HG03565 (cell line): ENCODE measurements at regions not wholly inside any gene's neighbourhood (a gene's known extent, or its start where the extent isn't known, plus 50 kb on each side); places are given as distances from the start of the nearest gene placed in this dataset.

Experiments
- ATAC-seq: cut with Tn5 transposase; IDR thresholded peaks from one replicate; pipeline ENCODE4 v1.9.1; 2021; ENCODE audit warnings: mild to moderate bottlenecking, moderate library complexity; ENCODE audit not compliant: unreplicated experiment

DNA sequence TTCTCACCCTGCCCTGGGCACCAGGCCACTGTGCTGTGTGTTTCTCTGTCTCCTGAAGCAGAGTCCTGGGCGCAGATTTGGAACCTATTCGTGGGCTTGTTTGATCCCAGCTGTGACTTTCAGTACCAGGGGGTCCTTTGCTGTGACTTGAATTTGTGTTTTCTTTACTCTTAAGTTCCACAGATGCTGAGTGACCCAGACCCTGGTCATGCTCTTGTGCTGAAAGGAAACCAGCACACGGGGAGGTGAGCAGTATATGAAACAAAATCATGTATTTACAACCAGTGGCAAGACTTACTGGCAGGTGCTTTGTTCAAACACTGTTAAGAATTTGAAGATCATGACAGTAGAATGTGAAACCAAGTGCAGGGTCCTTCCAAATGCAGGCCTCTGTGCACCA is 89.2 kb upstream of the PRSS58 start:
- ATAC-seq: no peak

DNA sequence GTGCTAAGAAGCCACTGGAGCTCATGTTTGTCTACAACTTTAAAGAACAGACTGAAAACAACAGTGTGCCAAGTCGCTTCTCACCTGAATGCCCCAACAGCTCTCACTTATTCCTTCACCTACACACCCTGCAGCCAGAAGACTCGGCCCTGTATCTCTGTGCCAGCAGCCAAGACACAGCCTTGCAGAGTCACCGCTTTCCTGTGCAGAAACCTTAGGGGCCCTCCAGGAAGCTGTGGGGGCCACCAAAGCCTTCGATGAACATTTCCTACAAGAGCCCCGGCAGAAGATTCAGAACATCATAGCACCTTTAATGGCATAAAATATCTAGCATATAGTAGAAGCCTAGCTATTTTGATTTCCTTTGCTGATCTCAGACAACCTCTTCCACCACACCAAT is 88.0 kb upstream of the PRSS58 start:
- no peak for ATAC-seq

DNA sequence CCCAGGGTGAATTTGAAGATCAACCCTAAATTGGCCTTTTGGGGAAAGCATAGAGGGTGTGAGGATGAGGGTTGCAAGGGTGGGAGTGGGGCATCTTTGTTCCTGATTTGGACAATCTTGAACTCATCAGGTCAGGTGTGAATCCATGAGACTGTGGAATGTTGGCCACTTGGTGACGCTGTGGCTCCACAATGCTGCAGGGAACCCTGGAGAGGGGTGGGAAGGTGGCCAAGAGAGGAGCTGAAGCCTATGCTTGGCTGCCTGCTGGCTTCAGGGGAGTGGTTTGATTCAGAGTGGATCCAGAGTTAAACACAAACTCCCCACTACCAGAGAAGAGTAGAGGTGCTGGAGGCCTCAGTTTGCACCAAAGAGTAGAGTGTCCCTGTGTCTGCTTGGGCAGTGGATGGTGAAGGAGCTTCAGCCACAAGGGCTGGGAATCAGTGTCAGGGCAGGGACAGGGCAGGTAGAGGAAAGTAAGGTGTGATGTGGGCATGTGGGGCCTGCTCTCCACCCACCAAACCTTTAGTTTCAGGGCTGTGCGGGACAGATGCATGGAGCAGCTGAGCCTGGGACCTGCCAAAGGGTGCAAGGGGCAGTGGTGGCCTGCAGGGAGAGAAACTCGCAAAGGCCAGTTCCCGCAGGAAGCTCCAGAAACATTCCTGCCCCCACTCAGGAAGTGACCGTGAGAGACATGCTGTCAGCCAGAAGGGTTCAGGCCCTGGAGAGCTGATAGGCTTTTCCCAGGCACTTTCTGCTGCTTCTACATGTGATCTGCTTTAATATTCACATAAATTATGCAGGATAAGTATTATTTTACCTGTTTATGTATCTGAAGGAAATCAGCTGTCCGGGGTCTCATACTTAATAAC is 81.0 kb upstream of the PRSS58 start:
- ATAC-seq: no peak

DNA sequence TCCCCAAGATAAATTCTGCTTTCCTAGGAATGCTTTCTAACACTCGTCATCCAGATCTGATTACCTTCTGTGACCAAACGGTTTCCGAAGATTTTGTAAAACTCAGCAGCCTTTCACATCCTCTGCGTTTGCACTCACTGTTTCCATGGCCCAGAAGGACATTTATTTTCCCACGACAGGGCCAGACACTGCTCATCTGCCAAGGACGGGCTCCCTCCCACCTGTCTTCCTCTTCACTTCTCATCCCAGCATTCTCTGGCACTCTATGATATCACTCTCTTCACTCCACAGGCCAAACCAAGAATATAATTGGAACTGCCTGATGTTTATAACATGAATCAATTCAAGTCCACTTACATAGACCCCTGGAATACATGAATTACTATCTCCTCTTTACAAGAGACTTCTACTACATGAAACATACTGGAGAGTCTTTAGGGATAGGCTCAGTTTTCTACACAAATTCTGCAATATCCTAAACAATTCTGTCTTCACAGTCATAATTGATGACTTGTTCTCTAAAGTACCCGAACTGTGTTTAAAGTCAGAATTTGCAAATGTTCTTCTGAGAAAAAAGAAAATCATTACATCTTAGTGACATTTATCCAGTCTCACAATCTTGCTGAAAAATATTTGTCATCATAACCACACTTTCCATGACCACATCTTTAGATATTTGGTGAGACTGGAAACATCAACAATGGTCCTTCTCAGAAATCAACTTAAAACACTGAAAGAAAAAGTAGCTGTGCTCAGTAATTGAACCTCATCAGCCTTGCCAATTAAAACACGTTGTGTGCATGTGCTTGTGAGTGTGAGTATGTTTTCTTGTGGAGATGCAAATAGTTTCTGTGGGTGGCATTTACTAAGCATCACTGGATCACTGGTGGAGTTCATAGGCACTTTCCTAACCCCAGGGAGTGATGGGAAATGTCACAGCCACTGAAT is 79.5 kb upstream of the PRSS58 start:
- ATAC-seq: no peak

DNA sequence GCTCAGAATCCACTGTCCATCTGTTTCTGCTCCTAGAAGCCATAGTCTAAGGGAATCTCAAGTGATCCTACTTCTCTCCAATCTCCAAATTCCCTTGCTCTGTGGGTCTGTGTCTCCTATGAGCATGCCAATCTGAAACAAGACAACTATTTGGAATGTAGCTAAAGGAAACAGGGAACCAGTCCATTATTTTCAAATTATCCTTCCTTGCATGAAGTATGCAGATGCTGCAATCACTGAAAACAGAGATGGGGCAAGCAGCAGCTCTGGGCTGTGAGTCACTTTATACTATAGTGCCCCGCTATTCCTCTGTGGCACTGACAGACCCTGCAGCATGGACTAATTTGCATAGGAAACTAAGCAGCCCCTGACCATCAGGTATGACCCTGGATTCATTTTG is 76.9 kb upstream of the PRSS58 start:
- ATAC-seq: no peak

DNA sequence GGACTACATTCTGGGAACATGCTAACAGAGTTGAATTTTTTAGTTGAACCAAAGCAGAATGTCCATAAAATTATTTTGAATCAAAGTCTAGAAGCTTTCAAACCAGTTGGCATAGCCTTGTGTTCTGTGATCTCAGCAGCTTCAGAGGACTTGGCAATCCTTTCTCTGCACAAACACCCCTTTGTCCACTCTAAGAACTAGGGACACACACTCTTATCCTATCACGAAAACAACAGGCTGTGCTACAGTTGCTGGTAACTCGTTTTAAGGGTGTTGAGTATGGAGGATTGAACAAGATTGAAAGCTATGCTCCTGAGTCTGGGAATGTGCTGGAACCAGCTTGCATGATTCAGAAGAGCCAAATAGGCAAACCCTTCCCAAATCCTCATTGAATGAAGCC is 76.4 kb upstream of the PRSS58 start:
- ATAC-seq: no peak

DNA sequence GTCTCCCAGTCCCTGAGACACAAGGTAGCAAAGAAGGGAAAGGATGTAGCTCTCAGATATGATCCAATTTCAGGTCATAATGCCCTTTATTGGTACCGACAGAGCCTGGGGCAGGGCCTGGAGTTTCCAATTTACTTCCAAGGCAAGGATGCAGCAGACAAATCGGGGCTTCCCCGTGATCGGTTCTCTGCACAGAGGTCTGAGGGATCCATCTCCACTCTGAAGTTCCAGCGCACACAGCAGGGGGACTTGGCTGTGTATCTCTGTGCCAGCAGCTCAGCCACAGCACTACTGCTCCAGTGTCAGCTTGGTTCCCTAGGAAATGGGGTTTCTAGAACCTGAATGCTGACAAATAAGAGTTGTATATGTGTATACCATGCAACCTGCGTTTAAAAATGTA is 74.6 kb upstream of the PRSS58 start:
- no peak for ATAC-seq

DNA sequence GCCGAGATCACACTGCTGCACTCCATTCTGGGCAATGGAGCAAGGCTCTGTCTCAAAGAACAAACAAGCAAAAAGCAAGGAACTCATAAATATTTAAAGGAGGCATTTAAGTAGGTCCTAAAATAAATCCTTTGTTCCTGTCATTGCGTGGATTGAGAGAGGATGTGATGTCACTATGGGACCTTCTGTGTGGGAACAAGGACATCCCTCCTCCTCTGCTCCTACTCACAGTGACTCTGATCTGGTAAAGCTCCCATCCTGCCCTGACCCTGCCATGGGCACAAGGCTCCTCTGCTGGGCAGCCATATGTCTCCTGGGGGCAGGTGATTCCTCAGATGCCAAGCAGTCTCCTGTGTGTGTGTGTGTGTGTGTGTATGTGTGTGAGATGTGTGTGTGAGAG is 74.1 kb upstream of the PRSS58 start:
- no peak for ATAC-seq

DNA sequence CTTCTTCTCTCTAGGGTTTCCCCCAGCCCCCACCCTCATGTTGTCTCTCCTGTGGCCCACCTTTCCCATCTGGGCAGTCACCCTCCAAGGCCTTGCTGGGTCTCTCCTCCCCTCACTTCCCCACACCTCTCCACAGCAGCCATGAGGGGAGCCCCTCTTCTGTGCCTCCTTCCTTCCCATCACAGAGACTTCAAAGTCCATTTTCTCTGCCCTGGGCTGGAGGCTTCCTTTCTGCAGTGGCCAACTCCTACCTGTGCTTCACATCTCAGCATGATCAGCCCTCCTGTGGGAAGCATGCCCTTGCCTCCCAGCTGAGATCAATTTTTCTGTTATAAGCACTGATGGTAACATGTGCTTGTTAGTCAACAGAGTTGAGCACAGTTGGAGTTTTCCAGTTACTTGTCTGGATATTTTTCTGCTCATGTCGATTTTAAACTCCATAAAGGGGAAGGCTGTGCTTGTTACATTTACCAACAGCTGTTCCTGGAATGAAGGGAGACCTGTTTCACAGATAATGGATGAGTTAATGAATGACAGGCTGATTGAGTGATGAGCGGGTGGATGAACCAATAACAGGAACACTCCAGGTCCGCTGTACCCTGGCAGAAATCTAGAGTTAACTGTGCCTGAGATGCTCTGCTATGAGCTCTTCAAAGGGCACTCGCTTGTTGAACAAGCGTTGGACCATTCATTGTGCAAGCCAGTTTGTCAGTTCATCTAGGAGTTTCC is 71.4 kb upstream of the PRSS58 start:
- no peak for ATAC-seq

DNA sequence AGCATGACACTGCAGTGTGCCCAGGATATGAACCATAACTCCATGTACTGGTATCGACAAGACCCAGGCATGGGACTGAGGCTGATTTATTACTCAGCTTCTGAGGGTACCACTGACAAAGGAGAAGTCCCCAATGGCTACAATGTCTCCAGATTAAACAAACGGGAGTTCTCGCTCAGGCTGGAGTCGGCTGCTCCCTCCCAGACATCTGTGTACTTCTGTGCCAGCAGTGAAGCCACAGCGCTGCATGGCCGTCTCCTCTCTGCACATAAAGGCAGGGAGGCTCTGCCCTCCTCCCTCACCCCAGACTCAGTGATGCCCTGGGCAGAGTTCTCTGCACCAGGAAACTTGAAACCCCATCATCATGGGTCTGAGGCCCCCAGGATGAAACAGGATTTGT is 70.7 kb upstream of the PRSS58 start:
- ATAC-seq: no peak

DNA sequence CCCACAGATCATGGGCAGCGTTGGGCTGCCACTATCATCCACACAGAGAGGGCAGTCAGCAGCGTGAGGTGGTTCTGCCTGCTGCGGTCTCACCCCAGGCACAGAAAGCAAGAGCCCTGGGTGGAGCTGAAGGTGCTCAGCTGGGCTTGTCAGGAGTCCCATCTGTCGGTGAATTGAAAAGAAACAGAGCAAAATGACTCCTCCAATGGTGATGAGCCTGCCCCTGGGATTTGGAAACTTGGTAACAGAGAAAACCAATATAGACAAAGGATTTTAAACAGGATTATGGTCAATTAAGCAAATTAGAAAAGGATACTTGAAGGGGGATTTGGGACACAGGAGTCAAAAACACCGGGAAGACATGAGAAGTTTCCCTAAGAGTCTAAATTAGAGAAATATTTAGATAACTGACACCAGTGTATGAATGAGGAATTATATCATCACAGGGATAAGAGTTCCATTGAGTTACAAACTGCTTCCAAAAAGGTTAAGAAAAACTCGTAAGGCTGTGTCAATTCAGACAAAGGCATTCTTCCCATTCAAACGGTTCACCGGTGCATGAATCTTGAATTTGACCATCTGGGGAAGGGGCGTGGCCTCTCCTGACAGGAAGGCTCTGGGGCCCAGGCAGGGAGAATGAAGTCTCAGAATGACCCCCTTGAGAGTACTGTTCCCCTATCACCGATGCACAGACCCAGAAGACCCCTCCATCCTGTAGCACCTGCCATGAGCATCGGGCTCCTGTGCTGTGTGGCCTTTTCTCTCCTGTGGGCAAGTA is 70.0 kb upstream of the PRSS58 start:
- ATAC-seq: no peak

DNA sequence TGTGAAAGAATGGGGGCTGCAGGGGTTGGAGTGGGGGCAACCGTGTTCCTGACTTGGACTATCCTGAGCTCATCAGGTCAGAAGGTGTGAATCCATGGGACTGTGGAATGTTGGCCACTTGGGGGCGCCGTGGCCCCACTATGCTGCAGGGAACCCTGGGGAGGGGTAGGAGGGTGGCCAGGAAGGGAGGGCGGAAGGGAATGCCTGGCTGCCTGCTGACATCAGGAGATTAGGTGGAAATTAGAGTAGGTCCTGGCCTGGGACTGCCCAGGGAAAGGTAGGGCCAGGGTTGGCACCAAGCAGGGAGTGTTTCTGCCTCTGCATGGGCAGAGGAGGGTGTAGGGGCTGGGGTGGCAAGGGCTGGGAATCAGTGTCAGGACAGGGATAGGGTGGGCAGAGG is 65.8 kb upstream of the PRSS58 start:
- ATAC-seq: no peak

DNA sequence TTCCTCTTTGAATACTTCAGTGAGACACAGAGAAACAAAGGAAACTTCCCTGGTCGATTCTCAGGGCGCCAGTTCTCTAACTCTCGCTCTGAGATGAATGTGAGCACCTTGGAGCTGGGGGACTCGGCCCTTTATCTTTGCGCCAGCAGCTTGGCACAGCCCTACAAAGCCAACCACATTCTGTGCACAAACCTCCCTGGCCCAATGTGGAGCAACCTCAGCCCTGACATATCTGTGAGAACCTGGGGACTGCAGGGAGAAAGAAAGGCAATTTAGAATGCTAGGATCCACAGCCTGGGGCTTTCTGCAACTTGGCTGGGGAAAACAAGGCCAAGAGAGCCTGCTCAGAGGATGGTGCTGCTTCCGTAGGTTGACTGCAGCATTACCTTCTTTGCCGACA is 63.5 kb upstream of the PRSS58 start:
- ATAC-seq: no peak

DNA sequence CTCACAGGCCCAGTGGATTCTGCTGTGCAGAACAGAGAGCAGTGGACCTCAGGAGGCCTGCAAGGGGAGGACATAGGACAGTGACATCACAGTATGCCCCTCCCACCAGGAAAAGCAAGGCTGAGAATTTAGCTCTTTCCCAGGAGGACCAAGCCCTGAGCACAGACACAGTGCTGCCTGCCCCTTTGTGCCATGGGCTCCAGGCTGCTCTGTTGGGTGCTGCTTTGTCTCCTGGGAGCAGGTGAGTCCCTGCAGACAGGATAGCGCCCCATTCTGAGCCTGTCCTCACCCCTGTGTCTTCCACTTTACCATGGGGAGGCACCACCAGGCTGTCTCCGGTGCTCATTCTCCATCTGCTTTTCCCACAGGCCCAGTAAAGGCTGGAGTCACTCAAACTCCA is 63.0 kb upstream of the PRSS58 start:
- no peak for ATAC-seq

DNA sequence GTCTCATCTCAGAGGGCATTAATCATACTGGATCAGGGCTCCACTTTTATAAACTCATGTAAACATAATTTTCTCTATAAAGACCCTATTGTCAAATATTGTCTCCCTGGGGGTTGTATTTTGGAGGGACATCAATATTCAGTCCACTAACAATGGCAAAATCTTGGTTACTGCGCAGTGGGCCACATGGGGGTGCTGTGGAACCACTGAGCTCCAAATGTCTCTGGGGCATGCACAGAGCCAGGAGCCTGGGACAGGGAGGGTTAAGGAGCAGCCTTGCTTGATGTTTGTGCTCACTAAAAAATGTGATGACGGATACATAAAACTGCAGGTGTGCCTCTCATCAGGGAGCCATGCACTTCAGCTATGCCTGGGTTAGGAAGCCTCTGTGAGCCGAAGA is 62.1 kb upstream of the PRSS58 start:
- ATAC-seq: no peak

DNA sequence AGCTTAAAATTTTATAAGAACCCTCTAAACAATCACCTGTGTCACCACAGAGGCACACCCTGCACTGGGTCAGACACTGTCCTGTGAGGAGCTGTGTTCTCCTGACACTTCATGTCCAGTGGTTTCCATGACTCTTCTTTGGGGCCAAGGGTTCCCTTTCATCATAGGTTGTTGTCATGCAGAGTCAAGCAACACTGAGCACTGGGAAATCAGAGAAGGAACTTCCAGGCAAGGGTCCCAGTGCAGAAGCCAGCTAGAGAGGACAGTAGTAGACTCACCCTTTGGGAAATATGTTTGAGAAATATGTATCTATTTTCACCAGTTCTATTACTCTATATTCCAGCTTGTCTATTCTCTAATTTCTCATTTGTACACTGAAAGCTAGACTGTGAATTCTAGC is 56.4 kb upstream of the PRSS58 start:
- ATAC-seq: no peak

DNA sequence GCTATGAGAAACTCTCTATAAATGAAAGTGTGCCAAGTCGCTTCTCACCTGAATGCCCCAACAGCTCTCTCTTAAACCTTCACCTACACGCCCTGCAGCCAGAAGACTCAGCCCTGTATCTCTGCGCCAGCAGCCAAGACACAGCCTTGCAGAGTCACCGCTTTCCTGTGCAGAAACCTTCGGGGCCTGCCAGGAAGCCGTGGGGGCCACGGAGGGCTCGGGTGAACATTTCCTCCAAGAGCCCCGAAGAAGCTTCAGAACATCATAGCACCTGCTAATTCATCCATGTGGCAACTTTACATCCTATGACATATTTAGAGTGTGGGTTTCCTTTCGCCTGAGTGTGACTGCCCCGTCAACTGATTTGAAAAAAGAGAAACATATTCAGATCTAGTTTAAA is 55.7 kb upstream of the PRSS58 start:
- ATAC-seq: no peak

DNA sequence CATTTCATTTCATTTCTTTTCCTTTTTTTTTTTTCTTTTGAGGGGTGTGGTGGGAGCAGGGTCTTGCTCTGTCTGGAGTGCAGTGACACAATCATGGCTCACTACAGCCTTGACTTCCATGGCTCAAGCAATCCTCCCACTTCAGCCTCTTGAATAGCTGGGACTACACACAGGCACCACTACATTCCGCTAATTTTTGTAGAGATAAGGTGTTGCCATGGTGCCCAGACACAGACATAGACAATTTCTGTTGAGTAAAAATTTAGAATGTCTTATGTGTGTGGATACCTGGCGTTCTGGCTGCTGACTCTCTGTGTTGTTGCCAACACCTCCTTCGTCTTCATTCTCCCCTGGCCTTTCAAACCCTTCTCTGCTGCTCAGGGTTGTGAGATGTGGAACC is 54.0 kb upstream of the PRSS58 start:
- ATAC-seq: no peak

DNA sequence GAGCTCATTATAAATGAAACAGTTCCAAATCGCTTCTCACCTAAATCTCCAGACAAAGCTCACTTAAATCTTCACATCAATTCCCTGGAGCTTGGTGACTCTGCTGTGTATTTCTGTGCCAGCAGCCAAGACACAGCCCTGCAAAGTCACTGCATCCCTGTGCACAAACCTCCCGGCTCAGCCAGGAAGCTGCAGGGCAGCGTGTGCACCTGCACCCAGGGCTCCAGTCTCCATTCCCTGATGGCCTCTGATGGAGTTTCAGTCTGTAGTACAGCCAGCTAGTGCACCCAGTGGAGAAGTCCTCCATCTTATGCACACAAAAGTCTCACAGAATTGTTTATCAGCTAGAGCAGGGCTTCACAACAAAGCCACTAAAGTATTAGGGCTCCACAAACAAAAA is 51.1 kb upstream of the PRSS58 start:
- ATAC-seq: no peak

DNA sequence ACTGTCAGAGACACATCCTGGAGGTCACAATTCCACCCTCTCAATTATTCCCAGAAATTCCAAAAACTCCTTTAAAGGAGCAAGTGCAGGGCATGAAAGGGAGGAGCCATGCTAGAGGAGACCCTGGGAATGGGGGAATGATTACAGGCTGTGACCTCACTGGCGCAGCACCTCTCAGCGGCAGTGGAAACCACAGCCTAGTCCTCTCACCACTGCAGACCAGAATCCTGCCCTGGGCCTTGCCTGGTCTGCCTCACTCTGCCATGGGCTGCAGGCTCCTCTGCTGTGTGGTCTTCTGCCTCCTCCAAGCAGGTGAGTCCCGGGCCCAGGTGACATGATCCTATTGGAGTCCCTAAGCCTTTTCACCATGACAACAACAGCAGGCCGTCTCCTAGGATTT is 50.5 kb upstream of the PRSS58 start:
- no peak for ATAC-seq
